PC-3 (cell line): ENCODE measurements at regions not wholly inside any gene's neighbourhood (a gene's known extent, or its start where the extent isn't known, plus 50 kb on each side); places are given as distances from the start of the nearest gene placed in this dataset.
"Not testable (repeated sequence)": the region's sequence is repeated elsewhere in the genome, so short reads cannot be mapped to it uniquely, and the experiment has no call there.

ENCODE experiments used
- ATAC-seq: fragments of 200-7000 bp; cut with Tn5 transposase; 2 replicates; pipeline ENCODE4 v1.9.1; 2020; ENCODE audit warnings: mild to moderate bottlenecking, moderate library complexity
- BruUV-seq: library from RNA; stranded (reverse); fragments of 400-500 nt; replicated peaks from 2 replicates; lab custom pipeline; 2021; lab: Mats Ljungman, UMichigan
- CTCF ChIA-PET: fragments of 300-600 bp; sonication (Branson Sonifier 250); formaldehyde crosslinking; loops from one replicate; lab custom pipeline; 2022; ENCODE audit warnings: antibody characterized with exemption; lab: Charles Lee
- POLR2A ChIA-PET: fragments of 300-600 bp; sonication (Branson Sonifier 250); formaldehyde crosslinking; loops from one replicate; lab custom pipeline; 2022; ENCODE audit warnings: antibody characterized with exemption; ENCODE audit not compliant: unreplicated experiment; lab: Charles Lee
- DNase-seq: peaks from one replicate; pipeline ENCODE4 v3.0.0-alpha.2; 2015
- H2AFZ ChIP-seq: fragments of 300-600 bp; sonication (generic); 2 replicates; pipeline ENCODE4 v1.6.0; 2016; ENCODE audit warnings: antibody characterized with exemption, low read length
- H3F3A ChIP-seq: fragments of 300-600 bp; sonication (generic); one replicate; pipeline ENCODE4 v1.6.0; 2017; ENCODE audit warnings: antibody characterized with exemption, low read length, control low read depth, mild to moderate bottlenecking; ENCODE audit not compliant: unreplicated experiment
- H3K27ac ChIP-seq: fragments of 300-600 bp; sonication (generic); 2 replicates; pipeline ENCODE4 v1.5.1; 2016; ENCODE audit warnings: mild to moderate bottlenecking, low read length
- H3K27me3 ChIP-seq: fragments of 300-600 bp; sonication (generic); 2 replicates; pipeline ENCODE4 v1.6.1; 2016; ENCODE audit warnings: low read length, mixed read lengths
- H3K36me3 ChIP-seq: fragments of 300-600 bp; sonication (generic); 2 replicates; pipeline ENCODE4 v1.6.1; 2016; ENCODE audit warnings: low read depth, mixed run types, low read length, mixed read lengths
- H3K4me1 ChIP-seq: fragments of 300-600 bp; sonication (generic); 2 replicates; pipeline ENCODE4 v1.5.1; 2016; ENCODE audit warnings: low read length; ENCODE audit not compliant: insufficient read depth
- H3K4me2 ChIP-seq: fragments of 300-600 bp; sonication (generic); 2 replicates; pipeline ENCODE4 v1.6.0; 2016; ENCODE audit warnings: low read length
- H3K4me3 ChIP-seq: fragments of 300-600 bp; sonication (generic); 2 replicates; pipeline ENCODE4 v1.5.1; 2016; ENCODE audit warnings: mild to moderate bottlenecking, low read length, mixed read lengths
- H3K79me2 ChIP-seq: fragments of 300-600 bp; sonication (generic); 2 replicates; pipeline ENCODE4 v1.6.1; 2017; ENCODE audit warnings: low read length, mixed read lengths
- H3K9ac ChIP-seq: fragments of 300-600 bp; sonication (generic); 2 replicates; pipeline ENCODE4 v1.6.0; 2016; ENCODE audit warnings: mild to moderate bottlenecking, low read length
- H3K9me2 ChIP-seq: fragments of 300-600 bp; sonication (generic); replicated peaks from 2 replicates; pipeline ENCODE4 v1.6.1; 2016; ENCODE audit warnings: mixed run types, low read length, mixed read lengths
- H3K9me3 ChIP-seq: fragments of 300-600 bp; sonication (generic); 2 replicates; pipeline ENCODE4 v1.6.1; 2016; ENCODE audit warnings: low read length, mixed read lengths
- H4K20me1 ChIP-seq: fragments of 300-600 bp; sonication (generic); 2 replicates; pipeline ENCODE4 v1.6.1; 2016; ENCODE audit warnings: low read length, mixed read lengths
- CTCF ChIP-seq: fragments of 300-600 bp; sonication (generic); conservative IDR thresholded peaks from 2 replicates; pipeline ENCODE4 v1.5.1; 2017; ENCODE audit warnings: antibody characterized with exemption, low read depth, mild to moderate bottlenecking, low read length
- EZH2 ChIP-seq: fragments of 300-600 bp; sonication (generic); IDR thresholded peaks from one replicate; pipeline ENCODE4 v1.6.1; 2017; ENCODE audit warnings: antibody characterized with exemption, mild to moderate bottlenecking, low read length; ENCODE audit not compliant: unreplicated experiment
- EZH2phosphoT487 ChIP-seq: fragments of 300-600 bp; sonication (generic); IDR thresholded peaks from 2 replicates; pipeline ENCODE4 v1.6.1; 2018; ENCODE audit warnings: mild to moderate bottlenecking, antibody characterized with exemption, low read length, borderline replicate concordance
- intact Hi-C: fragments of 100-400 bp; cut with micrococcal nuclease; formaldehyde crosslinking; loops from 2 replicates; pipeline ENCODE4 v1.9.0; 2023

- intact Hi-C loops: no loop called here
- no peaks in the 10 kb centered on the region for H3K9me2 ChIP-seq
- TF ChIP-seq EZH2: no peak
- no peaks in the 10 kb centered on the region for H3K79me2 ChIP-seq
- DNase-seq: no peak
- H3K4me2 ChIP-seq: no peak overlapping the region
- ChIA-PET POLR2A (no interaction called here), CTCF (no interaction called here)
- H4K20me1 ChIP-seq: no peaks in the 10 kb centered on the region
- no peak overlapping the region for H2AFZ ChIP-seq
- H3K36me3 ChIP-seq: no peaks in the 10 kb centered on the region
- H3K9ac ChIP-seq: no peak overlapping the region
- BruUV-seq: no TSS peak
- H3K9me3 ChIP-seq: no peaks in the 10 kb centered on the region
- no peaks in the 10 kb centered on the region for H3F3A ChIP-seq
- H3K4me1 ChIP-seq: no peaks in the 10 kb centered on the region
- no peak overlapping the region for H3K27ac ChIP-seq
- no peak overlapping the region for H3K4me3 ChIP-seq
- H3K27me3 ChIP-seq: no peaks in the 10 kb centered on the region
- no peak for ATAC-seq
These were observed 641.1 kb downstream of the ISL1 start for GRCh38 chr5:52024359-52024758.

- CTCF ChIA-PET, H3K4me2 ChIP-seq, H3K9me2 ChIP-seq: not testable (repeated sequence)
These were observed 646.6 kb downstream of the ISL1 start for GRCh38 chr5:52029836-52030235.

GRCh38 chr5:52041842-52042241, 658.6 kb downstream of the ISL1 start:
- no peaks in the 10 kb centered on the region for H3K27me3 ChIP-seq
- H4K20me1 ChIP-seq: no peaks in the 10 kb centered on the region
- H3K9me3 ChIP-seq: no peaks in the 10 kb centered on the region
- BruUV-seq: no TSS peak
- H2AFZ ChIP-seq: no peak overlapping the region
- H3K4me3 ChIP-seq: no peak overlapping the region
- H3K27ac ChIP-seq: no peak overlapping the region
- H3F3A ChIP-seq: no peaks in the 10 kb centered on the region
- POLR2A ChIA-PET: no interaction called here
- H3K9ac ChIP-seq: no peak overlapping the region
- intact Hi-C loops: no loop called here
- no peak overlapping the region for H3K4me2 ChIP-seq
- H3K4me1 ChIP-seq: no peaks in the 10 kb centered on the region
- DNase-seq: no peak
- H3K9me2 ChIP-seq: no peaks in the 10 kb centered on the region
- ATAC-seq: no peak
- H3K36me3 ChIP-seq: no peaks in the 10 kb centered on the region
- no peak for TF ChIP-seq EZH2
- TF ChIP-seq CTCF: no peak
- TF ChIP-seq EZH2phosphoT487: no peak
- CTCF ChIA-PET: no interaction called here
- H3K79me2 ChIP-seq: no peaks in the 10 kb centered on the region

More at GRCh38 chr5:52029836-52030235, 646.6 kb downstream of the ISL1 start:
- H3K4me3 ChIP-seq, H3K27me3 ChIP-seq, H3K9ac ChIP-seq, H3K4me1 ChIP-seq, POLR2A ChIA-PET, intact Hi-C loops, H3K27ac ChIP-seq, ATAC-seq, DNase-seq, H2AFZ ChIP-seq, H3K79me2 ChIP-seq, BruUV-seq, H3K36me3 ChIP-seq, H4K20me1 ChIP-seq, H3K9me3 ChIP-seq, H3F3A ChIP-seq: not testable (repeated sequence)

GRCh38 chr5:52043137-52043536, 659.9 kb downstream of the ISL1 start:
- no peak for TF ChIP-seq EZH2phosphoT487
- DNase-seq: no peak
- ATAC-seq: no peak
- Histone ChIP-seq H3K9me2 (no peaks in the 10 kb centered on the region), H3F3A (no peaks in the 10 kb centered on the region), H3K36me3 (no peaks in the 10 kb centered on the region), H3K9me3 (no peaks in the 10 kb centered on the region), H3K4me3 (no peak overlapping the region), H4K20me1 (no peaks in the 10 kb centered on the region), H3K9ac (no peak overlapping the region), H3K4me1 (no peaks in the 10 kb centered on the region), H3K4me2 (no peak overlapping the region), H2AFZ (no peak overlapping the region), H3K27me3 (no peaks in the 10 kb centered on the region), H3K27ac (no peak overlapping the region), H3K79me2 (no peaks in the 10 kb centered on the region)
- ChIA-PET POLR2A (no interaction called here), CTCF (no interaction called here)
- BruUV-seq: no TSS peak
- intact Hi-C loops: no loop called here
